DMS53 treated with DMSO at 0.1 percent for 48 hours (cell line): ENCODE measurements at regions not wholly inside any gene's neighbourhood (a gene's known extent, or its start where the extent isn't known, plus 50 kb on each side); places are given as distances from the start of the nearest gene placed in this dataset.

Source experiments
- DNase-seq: peaks from one replicate; lab custom pipeline; 2025; ENCODE audit not compliant: unreplicated experiment; lab: John Stamatoyannopoulos, UW

- no peak for DNase-seq
Measured at GRCh38 chr12:124687917-124688316, 120.5 kb upstream of the NCOR2 start.

- no peak for DNase-seq
Measured at GRCh38 chr12:124687174-124687902, 119.9 kb upstream of the NCOR2 start.

- no peak for DNase-seq
Measured at GRCh38 chr12:124686370-124687173, 119.2 kb upstream of the NCOR2 start.

GRCh38 chr12:124685689-124686369, 118.4 kb upstream of the NCOR2 start:
- DNase-seq = no peak

- DNase-seq = no peak
Measured at GRCh38 chr12:124684971-124685688, 117.7 kb upstream of the NCOR2 start.

GRCh38 chr12:124684496-124684895, 117.1 kb upstream of the NCOR2 start:
- no peak for DNase-seq

GRCh38 chr12:124683152-124684124, 116.0 kb upstream of the NCOR2 start:
- no peak for DNase-seq

- DNase-seq = no peak
Measured at GRCh38 chr12:124682425-124683151, 115.2 kb upstream of the NCOR2 start.

- DNase-seq = no peak
Measured at GRCh38 chr12:124681779-124682391, 114.5 kb upstream of the NCOR2 start.

- no peak for DNase-seq
Measured at GRCh38 chr12:124680863-124681778, 113.7 kb upstream of the NCOR2 start.

GRCh38 chr12:124679533-124680371, 112.3 kb upstream of the NCOR2 start:
- DNase-seq = no peak

GRCh38 chr12:124679047-124679446, 111.6 kb upstream of the NCOR2 start:
- DNase-seq = no peak

GRCh38 chr12:124678421-124678893, 111.0 kb upstream of the NCOR2 start:
- DNase-seq = no peak

- DNase-seq = no peak
Measured at GRCh38 chr12:124677552-124678356, 110.3 kb upstream of the NCOR2 start.

GRCh38 chr12:124676714-124677462, 109.5 kb upstream of the NCOR2 start:
- no peak for DNase-seq
